SK-N-SH (cell line): ENCODE measurements at regions not wholly inside any gene's neighbourhood (a gene's known extent, or its start where the extent isn't known, plus 50 kb on each side); places are given as distances from the start of the nearest gene placed in this dataset.

Experiments used
- CTCF ChIP-seq: fragments of 200-600 bp; sonication (generic); IDR thresholded peaks from 2 replicates; pipeline ENCODE4 v1.6.1; 2017; ENCODE audit warnings: antibody characterized with exemption, mild to moderate bottlenecking, moderate library complexity
- EP300 ChIP-seq, 2 experiments: IDR thresholded peaks; 2 replicates each; pipeline versions ENCODE4 v1.4.0 to v1.6.1; 2012; ENCODE audit warnings: borderline replicate concordance in 1 of 2, low read depth in 1 of 2, low read length in 1 of 2
- FOXJ3 ChIP-seq: sonication (generic); formaldehyde crosslinking; IDR thresholded peaks from 2 replicates; pipeline ENCODE4 v1.5.1; 2020; ENCODE audit warnings: mild to moderate bottlenecking, missing genetic modification reagents
- FOXM1 ChIP-seq: IDR thresholded peaks from 2 replicates; pipeline ENCODE4 v1.4.0; 2012; ENCODE audit warnings: low read depth, mild to moderate bottlenecking
- MAX ChIP-seq: IDR thresholded peaks from 2 replicates; pipeline ENCODE4 v1.4.0; 2012; ENCODE audit warnings: low read depth
- POLR2AphosphoS5 ChIP-seq: IDR thresholded peaks from 2 replicates; pipeline ENCODE4 v1.6.1; 2012; ENCODE audit warnings: low read depth, low read length
- RAD21 ChIP-seq: IDR thresholded peaks from 2 replicates; pipeline ENCODE4 v1.6.1; 2012; ENCODE audit warnings: mild to moderate bottlenecking, low read length
- RXRA ChIP-seq: IDR thresholded peaks from 2 replicates; pipeline ENCODE4 v1.4.0; 2012; ENCODE audit warnings: low read depth, mild to moderate bottlenecking, borderline replicate concordance

GRCh38 chr10:6788731-6789130 lies 208.7 kb upstream of the PRKCQ start:
- TF ChIP-seq CTCF (no peak), POLR2AphosphoS5 (no peak), MAX (no peak), RXRA (no peak), RAD21 (no peak), FOXM1 (no peak), FOXJ3 (no peak), EP300 (IDR thresholded peaks at IDR 0.05; ENCODE audit: borderline replicate concordance in 1 of 2, low read depth in 1 of 2, low read length in 1 of 2) (no peak)
